NAMALWA (cell line): ENCODE measurements at regions not wholly inside any gene's neighbourhood (a gene's known extent, or its start where the extent isn't known, plus 50 kb on each side); places are given as distances from the start of the nearest gene placed in this dataset.

Source experiments
- DNase-seq: peaks from one replicate; pipeline ENCODE4 v3.0.0-alpha.2; 2015; ENCODE audit warnings: low spot score

DNA sequence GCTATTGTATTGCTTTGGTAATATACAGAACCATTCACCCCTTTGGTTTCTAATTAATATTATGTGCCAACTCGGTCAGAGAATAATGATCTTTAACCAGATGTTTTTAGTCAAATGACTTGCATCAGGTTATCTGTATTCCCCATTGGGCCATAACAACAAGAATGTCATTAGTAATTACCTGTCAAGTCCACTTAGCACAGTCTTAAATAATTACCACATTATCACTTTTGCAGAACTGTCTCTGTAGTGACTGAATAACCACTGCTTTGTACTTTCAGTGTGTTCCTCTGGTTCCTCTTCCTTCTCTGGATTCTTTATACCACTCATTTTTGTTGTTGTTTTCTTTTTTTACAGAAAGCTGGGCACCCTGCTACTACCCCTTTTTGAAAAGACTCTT, 257.7 kb upstream of the SPOCK3 start:
- DNase-seq = no peak

DNA sequence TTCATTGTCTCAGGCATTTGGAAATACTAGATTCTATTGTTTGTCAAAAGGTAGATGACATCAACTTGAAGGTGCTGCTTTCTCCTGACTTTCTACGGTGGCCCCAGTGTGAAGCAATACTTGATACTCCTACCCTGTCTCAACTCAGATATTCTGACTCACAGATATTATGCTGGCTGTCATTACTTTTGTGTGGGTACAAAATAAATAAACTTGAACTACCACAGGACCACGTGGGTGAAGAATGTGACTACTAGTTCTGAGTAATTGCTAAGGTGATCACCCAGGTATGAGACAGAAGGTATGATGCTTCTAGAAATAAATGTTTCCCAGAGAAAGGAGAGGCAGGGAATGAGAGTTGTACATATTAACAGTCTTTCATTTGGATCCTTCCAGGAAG, 275.3 kb upstream of the SPOCK3 start:
- no peak for DNase-seq

DNA sequence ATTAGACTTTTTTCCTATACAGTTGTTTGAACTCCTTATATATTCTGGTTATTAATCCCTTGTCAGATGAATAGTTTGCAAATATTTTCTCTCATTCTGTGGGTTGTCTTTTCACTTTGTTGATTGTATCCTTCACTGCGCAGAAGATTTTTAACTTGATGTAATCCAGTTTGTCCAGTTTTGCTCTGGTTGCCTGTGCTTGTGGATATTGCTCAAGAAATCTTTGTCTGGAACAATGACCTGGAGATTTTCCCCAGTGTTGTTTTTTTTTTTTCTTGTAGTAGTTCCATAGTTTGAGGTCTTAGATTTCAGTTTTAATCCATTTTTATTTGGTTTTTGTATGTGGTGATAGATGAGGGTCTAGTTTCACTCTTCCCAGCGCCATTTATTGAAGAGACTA, 289.8 kb upstream of the SPOCK3 start:
- DNase-seq = no peak

DNA sequence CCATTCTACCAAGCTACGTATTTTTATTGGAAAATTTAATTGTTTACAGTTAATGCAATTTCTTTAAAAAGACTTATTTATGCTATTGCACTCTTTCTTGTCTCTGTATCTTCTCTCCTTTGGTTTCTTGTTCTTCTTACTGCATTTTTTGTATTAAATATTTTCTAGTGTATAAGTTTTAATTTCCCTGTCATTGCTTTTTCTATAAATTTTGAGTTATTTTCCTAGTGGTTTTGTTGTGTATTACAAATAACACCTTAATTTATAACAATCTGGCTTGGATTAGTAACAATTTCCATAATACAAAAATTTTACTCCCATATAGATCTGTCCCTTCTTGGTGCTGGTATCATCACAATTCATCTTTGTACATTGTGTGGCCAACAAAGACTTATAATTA, 303.5 kb upstream of the SPOCK3 start:
- no peak for DNase-seq

DNA sequence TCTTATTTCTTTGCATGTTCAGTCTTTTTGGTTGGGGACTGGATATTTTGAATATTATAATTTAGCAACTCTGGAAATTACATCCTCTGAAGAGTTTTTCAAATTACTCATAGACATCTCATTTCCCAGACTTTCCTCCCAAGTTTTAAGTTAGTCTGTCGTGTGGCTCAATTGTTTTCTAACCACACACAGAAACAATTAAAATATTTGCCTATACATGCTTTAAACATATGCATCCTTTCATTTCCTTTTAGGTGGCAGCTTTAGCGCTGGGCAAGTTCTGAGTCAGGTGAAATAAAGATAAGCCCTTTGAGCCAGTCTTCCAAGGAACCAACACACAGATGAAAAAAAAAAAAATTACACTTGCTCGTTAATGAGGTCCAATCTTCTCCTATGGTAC, 307.0 kb upstream of the SPOCK3 start:
- DNase-seq = no peak

DNA sequence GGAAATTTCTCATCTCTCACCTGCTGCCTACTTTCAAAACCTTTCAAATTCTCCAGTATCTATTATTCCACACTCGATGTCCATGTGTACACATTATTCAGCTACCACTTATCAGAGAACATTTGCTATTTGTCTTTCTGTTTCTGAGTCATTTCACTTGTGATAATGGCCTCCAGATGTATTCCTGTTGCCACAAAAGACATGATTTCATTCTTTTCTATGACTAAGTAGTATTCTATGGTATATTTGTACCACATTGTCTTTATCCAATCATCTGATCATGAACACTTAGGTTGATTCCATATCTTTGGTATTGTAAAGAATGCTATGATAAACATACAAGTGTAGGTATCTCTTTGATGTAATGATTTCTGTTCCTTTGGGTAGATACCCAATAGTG, 310.1 kb upstream of the SPOCK3 start:
- no peak for DNase-seq

DNA sequence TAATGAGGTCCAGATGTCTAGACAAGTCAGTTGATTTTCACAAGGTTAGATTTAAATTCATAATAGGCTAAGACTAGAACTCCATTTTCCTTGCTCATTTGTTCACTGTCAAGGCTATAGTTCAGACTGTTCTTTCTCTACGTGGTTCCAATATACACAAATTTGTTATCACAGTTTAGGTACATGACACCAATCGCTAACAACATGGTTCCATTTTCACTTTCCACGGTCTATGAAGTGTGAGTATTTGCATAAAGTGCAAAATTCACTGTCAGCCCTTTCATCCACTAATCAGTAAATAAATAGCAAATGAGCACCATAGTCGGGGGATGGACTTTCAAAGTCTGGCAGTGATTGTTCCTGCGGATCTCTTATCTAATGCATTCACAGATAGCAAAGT, 315.7 kb upstream of the SPOCK3 start:
- DNase-seq = no peak

DNA sequence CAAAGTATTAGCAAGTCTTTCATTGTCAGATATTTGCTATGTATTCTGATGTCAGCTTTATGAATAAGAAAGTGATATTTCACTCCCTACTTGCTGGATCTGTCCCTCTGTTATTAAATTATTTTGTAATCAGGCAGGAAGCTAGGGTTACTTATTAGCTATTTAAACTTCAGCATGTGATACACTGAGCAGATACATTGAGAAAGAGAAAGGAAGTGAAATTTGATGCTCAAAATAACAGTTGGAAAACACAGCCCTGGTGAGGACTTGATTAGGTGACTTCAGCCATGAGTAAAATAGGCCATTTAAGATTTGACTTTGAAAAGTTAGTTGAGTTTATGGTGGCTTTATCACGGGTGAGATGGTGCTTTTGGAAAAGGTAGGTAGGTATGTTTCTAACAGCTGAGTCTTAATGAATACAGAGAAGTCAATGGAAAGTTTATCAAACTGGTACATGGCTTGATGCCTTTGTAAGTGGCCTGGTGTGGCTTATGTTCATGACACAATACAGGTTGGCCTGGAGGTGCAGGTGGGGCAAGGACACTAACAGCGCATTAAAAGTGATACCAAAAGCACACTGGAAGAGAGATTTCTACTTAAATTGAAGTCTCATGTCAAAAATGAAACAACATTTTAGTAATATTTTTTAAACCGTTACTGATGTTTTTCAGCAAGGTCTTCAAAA, 321.2 kb upstream of the SPOCK3 start:
- no peak for DNase-seq

DNA sequence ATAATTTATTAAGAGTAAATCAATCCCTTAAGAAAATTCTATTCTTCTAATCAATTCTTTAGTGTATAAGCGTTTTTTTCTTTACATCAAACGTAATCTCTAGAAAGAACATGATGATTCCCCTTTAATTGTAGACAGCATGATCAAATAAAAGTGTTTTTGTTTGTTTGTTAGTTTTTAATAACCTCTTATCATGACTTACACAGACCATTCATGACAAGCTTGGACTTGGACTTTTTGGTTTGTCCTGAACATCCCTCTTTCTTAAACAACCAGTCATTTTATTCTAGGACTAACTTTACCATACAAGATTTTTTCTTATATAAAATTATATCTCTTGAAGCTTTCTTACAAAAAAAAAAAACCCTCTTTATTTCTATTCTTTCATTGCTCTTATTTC, 344.6 kb upstream of the SPOCK3 start:
- peak; percentile 8 for DNase-seq

DNA sequence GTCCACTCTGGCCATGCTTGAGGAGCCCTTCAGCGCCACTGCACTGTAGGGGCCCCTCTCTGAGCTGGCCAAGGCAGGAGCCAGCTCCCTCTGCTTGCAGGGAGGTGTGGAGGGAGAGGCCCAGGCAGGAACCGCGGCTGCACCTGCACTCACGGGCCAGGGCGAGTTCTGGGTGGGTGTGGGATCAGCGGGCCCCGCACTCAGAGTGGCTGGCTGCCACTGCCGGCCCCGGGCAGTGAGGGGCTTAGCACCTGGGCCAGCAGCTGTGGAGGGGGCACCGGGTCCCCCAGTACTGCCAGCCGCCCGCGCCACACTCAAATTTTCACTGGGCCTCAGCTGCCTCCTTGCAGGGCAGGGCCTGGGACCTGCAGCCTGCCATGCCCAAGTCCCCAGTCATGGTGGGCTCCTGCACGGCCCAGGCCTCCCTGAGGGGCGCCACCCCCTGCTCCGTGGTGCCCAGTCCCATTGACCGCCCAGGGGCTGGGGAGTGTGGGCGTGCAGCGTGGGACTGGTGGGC, 347.2 kb upstream of the SPOCK3 start:
- no peak for DNase-seq

DNA sequence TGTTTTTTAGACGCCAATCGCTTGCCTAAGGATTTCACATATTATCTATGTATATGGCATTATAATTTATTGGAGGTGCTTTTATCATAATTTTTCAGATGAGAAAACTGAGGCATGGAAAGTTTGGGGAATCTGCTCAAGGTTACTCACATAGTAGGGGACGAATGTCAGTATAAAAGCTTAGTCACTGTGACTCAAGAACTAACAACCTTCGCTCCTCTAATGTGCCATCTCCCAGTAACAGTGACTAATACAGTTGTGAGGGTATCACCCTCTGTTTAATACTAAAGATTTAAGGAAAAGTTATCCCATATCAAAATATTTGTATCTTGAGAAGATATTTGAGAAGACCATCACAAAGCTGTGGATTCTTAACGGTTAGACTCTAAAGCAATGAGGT, 353.1 kb upstream of the SPOCK3 start:
- DNase-seq = no peak

DNA sequence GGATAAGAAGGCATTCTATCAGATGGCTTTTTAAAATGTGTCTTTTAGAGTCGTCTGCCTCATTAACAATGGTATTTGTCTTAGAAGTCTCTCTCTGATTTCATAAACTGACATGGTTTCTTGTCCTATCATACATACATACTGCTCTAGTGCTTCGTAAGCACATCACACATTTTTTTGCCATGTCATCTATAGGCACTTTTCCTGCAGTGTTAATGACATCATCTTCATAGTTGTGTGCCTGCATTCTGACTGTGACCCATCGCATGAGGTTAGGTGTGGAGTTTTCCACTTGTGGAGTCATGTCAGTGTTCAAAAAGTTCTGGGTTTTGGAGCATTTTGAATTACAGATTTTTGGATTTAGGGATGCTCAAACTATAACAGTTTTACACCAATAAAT, 361.6 kb upstream of the SPOCK3 start:
- DNase-seq = no peak

DNA sequence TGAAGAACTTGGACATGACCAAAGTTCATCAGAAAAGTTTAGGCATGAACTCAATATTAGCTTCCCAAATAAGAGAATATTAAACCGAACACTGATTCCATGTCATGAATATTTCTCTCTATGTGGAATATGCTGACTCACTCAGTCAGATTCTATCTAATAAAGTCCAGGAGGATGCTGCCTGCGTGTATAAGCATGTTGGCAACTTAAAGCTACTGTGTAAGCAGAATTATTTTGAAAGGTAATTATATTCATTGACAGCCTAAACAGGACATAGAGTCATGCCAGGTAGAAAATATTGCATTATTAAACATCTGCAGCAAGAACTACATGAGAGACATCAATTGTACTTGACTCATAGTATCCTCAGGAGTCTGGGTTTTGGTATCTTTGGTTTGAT, 367.9 kb upstream of the SPOCK3 start:
- no peak for DNase-seq

DNA sequence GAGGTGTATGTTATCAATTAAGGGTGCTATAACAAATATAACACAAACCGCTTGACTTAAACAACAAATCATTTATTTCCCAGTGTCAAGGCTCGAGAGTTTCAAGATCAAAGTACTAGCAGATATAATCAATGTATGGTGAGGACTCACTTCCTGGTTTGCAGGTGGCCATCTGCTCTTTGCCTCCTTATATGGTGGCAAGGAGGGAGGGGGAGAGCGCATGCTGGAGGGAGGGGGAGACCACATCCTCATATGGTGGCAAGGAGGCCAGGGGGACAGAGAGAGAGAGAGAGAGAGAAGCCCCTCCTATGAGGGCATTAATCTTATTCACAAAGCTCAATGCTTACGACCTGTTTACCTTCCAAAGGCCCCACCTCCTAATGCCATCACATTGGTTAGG, 372.3 kb upstream of the SPOCK3 start:
- no peak for DNase-seq

DNA sequence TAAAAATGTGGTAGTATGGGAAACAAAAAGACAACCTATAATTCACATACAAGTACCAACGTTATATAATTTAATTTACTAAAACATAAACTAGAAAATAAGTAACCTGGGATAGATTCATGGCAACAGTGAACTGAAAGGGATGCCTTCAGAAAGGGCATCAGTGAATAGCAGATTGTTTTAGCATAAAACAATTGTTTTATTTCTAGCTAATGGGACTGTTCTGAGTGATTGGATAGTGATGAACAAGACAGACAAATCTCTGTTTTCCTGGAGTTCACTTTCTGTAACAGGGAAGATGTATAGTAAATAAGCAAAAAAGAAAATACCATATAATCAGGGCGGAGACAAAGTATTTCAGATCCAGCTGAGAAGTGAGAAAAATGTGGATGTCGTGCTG, 379.1 kb upstream of the SPOCK3 start:
- DNase-seq = no peak

DNA sequence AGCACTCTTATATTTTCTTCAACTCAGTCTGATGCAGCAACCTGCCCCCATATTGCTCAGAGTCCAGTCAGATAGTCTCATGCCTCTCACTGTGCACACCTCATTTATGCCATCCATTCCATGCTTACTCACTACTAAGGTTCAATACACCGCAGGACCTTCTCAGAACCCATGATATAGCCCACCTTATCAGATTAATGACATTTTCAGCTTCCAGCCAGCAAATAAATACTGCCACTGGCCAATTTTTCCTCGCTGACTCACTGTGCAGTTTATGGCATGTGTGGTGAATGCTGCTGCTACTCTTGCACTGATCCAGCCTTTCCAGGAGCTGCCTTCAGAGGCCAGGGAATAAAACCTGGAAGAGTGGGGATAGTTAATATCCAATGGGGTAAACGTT, 380.6 kb upstream of the SPOCK3 start:
- no peak for DNase-seq

DNA sequence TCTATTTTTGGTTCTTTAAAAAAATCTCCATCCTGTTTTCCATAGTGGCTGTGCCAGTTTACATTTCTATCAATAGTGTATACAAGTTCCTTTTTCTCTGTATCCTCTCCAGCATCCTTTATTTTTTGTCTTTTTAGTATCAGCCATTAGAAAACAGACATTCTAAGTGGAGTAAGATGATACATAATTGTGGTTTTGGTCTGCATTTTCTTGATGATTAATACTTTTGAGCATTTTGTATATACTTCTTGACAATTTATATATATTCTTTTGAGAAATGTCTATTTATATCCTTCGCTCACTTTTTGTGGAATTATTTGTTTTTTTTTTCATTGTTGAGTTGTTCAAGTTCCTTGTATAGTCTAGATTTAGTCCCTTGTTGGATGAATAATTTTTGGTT, 382.2 kb upstream of the SPOCK3 start:
- no peak for DNase-seq

DNA sequence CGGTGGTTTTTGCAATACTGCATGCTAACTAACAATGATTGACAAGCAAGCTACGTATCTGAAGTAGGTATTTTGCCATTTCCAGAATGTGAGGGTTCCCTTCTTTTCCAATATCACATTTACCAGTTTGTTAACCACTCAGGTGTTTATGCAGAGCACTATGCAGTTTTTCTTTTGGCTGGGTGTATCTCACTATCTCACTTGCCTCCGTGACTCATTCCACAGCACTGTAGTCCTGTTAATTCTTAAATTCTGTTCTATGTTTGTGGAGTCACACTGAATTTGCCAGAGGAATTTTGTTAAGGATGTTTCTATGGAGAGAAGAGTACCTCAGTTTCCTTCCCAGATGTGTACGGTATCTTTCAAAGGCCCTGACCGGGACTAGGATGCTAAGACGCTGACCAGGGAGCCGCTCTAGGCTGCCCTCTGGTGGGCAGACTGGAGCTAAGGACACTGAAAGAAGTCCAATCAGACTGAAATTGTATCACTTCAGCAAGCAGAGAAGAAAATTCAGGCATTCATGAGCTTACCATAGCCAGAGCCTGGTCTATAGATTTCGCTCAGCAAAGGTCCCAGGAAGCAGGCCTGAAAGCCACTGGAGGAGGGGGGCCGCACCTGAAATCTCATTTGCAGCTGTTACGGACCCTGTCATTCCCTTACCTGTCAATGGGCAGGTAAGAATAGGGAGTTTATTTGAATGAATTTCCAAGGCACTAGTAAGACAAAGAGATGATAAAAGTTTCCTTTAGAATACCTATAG, 388.4 kb upstream of the SPOCK3 start:
- DNase-seq = peak; percentile 63

DNA sequence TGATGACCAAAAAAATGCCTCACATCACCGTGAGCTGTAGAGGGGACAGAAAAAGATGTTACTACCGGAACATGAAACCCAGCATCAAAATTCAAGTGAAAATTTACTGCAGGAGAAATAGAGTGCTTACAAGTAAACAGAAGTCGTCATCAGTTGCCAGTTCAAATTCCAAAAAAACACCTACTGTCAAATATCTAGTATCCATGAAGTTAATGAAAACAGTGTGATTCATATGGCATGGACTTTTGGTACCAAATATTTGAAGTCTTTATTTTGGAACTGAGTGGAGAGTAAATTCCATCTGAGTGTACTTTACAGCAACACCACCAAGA, 388.9 kb upstream of the SPOCK3 start:
- DNase-seq = no peak

DNA sequence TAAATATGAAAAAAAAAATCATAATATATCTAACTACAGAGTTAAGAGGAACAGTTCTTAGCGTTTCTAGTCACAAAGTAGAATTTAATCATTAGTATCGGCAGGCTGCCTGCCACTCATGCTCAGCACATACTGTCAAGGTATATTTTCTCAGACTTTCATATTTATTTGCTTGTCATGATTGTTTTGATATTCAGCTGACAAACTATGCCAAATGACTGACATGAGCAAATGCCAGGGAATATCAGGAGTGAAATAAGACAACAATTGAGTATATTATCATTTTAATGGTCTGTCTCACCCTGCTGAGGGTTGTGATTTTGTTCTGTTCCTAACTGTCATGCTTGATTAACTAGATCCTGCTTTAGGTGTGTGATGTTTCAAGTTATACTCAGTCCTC, 395.0 kb upstream of the SPOCK3 start:
- DNase-seq = no peak

DNA sequence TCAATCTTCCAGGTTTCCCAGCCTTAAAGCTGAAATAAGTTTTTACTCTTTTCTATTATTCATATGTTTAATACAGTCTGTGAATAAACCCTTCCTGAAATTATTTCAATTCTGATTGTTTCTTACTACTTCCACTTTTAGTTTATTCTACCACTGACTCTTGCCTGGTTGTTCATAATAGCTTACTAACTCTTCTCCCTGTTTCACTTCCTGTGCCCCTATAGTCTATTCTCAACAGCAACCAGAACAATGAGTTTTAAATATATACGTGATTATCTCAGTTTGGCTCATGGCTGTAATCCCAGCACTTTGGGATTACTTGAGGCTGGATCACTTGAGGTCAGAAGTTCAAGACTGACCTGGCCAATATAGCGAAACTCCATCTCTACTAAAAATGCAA, 408.0 kb upstream of the SPOCK3 start:
- no peak for DNase-seq

DNA sequence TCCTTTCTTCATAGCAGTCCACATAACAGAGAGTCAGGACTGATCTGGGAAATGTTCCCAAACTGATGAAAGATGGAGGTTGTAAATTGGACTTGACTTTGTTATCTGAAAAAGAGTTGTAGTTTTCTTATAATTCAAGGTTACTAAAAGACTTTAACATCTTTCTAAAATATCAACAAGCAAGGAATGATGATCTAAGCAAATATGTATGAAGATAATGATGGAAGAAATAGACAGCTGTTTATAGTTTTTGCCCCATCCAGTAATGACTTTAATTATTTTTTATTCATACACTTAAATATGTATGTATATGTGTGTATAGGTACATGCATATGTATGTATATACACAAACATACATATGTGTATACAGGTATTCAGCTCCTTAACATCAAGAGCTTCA, 411.1 kb upstream of the SPOCK3 start:
- DNase-seq = no peak

DNA sequence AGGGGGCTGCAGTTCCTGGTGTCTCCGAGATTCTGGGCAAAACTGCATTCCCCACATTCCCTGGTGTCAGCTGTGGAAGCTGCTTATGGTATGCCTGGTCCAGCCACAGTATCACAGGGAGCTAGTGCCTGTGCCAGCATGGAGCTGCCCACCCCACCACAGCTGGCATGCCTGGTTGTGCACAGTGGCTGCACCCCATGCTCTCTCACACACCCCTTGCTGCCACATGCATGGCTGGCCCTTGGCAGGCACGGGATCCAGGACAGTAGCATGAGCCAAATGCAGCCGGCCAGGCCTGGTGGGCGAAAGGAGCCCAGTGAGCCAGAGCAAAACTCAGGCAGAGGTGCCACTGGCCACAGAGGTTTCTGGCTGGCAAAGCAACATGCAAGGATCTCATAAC, 418.0 kb upstream of the SPOCK3 start:
- no peak for DNase-seq

DNA sequence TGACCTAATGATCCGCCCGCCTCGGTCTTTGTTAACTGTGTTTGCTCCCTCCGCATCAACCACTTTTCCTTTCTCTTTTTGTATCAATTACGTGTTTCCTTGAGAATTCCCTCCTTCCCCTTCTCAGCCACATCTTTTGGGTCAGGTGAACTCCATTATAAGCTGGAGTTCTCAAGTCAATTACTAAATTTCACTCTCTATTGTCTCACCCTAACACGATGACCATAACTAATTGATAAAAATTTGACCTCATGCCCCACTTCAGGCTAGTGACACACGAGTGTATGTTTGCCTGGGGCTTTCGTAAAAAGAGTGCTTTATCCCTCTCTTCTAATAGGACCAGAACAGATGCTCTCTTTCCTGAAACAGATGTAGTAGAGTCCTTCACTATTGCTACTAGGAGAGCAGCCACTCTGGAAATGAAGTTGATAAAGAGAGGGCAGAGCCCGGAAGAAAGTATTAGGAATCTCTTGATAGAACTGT, 403.6 kb upstream of the ANXA10 start:
- DNase-seq = no peak
